NCI-H2029 treated with DMSO at 0.1 percent for 48 hours (cell line): ENCODE measurements at regions not wholly inside any gene's neighbourhood (a gene's known extent, or its start where the extent isn't known, plus 50 kb on each side); places are given as distances from the start of the nearest gene placed in this dataset.

ENCODE experiments used
- DNase-seq: peaks from one replicate; lab custom pipeline; 2025; lab: John Stamatoyannopoulos, UW

GRCh38 chr18:2172881-2173280, 398.4 kb downstream of the METTL4 start:
- DNase-seq = no peak

GRCh38 chr18:2173486-2173885, 397.8 kb downstream of the METTL4 start:
- DNase-seq = no peak

GRCh38 chr18:2178036-2178435, 393.3 kb downstream of the METTL4 start:
- no peak for DNase-seq

- no peak for DNase-seq
Observed at GRCh38 chr18:2179498-2180183, 391.7 kb downstream of the METTL4 start.

GRCh38 chr18:2180586-2180985, 390.7 kb downstream of the METTL4 start:
- DNase-seq = no peak

- no peak for DNase-seq
Observed at GRCh38 chr18:2183432-2183831, 387.9 kb downstream of the METTL4 start.

GRCh38 chr18:2186967-2187366, 384.3 kb downstream of the METTL4 start:
- DNase-seq = no peak

- no peak for DNase-seq
Observed at GRCh38 chr18:2188258-2188657, 383.0 kb downstream of the METTL4 start.

- no peak for DNase-seq
Observed at GRCh38 chr18:2191180-2191790, 380.0 kb downstream of the METTL4 start.

- DNase-seq = no peak
Observed at GRCh38 chr18:2192562-2192961, 378.7 kb downstream of the METTL4 start.

- DNase-seq = no peak
Observed at GRCh38 chr18:2197946-2198345, 373.4 kb downstream of the METTL4 start.

- no peak for DNase-seq
Observed at GRCh38 chr18:2199060-2199459, 372.2 kb downstream of the METTL4 start.

GRCh38 chr18:2201036-2201600, 370.2 kb downstream of the METTL4 start:
- no peak for DNase-seq

- no peak for DNase-seq
Observed at GRCh38 chr18:2204736-2205135, 366.6 kb downstream of the METTL4 start.

GRCh38 chr18:2207294-2207693, 364.0 kb downstream of the METTL4 start:
- DNase-seq = no peak

- DNase-seq = no peak
Observed at GRCh38 chr18:2212598-2213205, 358.6 kb downstream of the METTL4 start.

- DNase-seq = no peak
Observed at GRCh38 chr18:2213905-2214304, 357.4 kb downstream of the METTL4 start.

- no peak for DNase-seq
Observed at GRCh38 chr18:2217356-2217755, 353.9 kb downstream of the METTL4 start.

- DNase-seq = no peak
Observed at GRCh38 chr18:2218101-2218500, 353.2 kb downstream of the METTL4 start.

- no peak for DNase-seq
Observed at GRCh38 chr18:2219706-2220105, 351.6 kb downstream of the METTL4 start.

GRCh38 chr18:2222270-2223185, 348.8 kb downstream of the METTL4 start:
- DNase-seq = peak; percentile 2

GRCh38 chr18:2223449-2223848, 347.9 kb downstream of the METTL4 start:
- DNase-seq = no peak
